Suprapubic skin (tissue), 3 donors: ENCODE measurements at regions not wholly inside any gene's neighbourhood (a gene's known extent, or its start where the extent isn't known, plus 50 kb on each side); places are given as distances from the start of the nearest gene placed in this dataset.
"Not testable (repeated sequence)": the region's sequence is repeated elsewhere in the genome, so short reads cannot be mapped to it uniquely, and the experiment has no call there.

ENCODE experiments used
- EP300 ChIP-seq: sonication (generic); formaldehyde crosslinking; IDR thresholded peaks from one replicate; pipeline ENCODE4 v1.6.1; 2017; ENCODE audit warnings: antibody characterized with exemption
- POLR2A ChIP-seq, 2 donors: fragments of 450-650 bp; IDR thresholded peaks; one replicate each; pipeline ENCODE4 v1.6.1; 2017; ENCODE audit warnings: antibody characterized with exemption in 2 of 2, mild to moderate bottlenecking in 2 of 2, moderate library complexity in 2 of 2
- TF ChIP-seq, protein P1 (sequence below), 2 donors: fragments of 200-600 bp in 1 of 2; fragments of 450-650 bp in 1 of 2; sonication (generic) in 1 of 2; IDR thresholded peaks; one replicate each; pipeline ENCODE4 v1.5.1; 2016 to 2019; ENCODE audit warnings: antibody characterized with exemption in 2 of 2, mild to moderate bottlenecking in 1 of 2, moderate library complexity in 1 of 2

DNA sequence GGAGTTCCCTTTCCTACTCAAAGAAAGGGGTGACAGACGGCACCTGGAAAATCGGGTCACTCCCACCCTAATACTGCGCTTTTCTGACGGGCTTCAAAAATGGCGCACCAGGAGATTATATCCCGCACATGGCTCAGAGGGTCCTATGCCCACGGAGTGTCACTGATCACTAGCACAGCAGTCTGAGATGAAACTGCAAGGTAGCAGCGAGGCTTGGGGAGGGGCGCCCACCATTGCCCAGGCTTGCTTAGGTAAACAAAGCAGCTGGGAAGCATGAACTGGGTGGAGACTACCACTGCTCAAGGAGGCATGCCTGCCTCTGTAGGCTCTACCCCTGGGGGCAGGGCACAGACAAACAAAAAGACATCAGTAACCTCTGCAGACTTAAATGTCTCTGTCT lies 177.4 kb upstream of the TRIM48 start:
- not testable (repeated sequence) for TF ChIP-seq EP300; POLR2A (IDR thresholded peaks at IDR 0.05)
- TF ChIP-seq, protein P1, sequence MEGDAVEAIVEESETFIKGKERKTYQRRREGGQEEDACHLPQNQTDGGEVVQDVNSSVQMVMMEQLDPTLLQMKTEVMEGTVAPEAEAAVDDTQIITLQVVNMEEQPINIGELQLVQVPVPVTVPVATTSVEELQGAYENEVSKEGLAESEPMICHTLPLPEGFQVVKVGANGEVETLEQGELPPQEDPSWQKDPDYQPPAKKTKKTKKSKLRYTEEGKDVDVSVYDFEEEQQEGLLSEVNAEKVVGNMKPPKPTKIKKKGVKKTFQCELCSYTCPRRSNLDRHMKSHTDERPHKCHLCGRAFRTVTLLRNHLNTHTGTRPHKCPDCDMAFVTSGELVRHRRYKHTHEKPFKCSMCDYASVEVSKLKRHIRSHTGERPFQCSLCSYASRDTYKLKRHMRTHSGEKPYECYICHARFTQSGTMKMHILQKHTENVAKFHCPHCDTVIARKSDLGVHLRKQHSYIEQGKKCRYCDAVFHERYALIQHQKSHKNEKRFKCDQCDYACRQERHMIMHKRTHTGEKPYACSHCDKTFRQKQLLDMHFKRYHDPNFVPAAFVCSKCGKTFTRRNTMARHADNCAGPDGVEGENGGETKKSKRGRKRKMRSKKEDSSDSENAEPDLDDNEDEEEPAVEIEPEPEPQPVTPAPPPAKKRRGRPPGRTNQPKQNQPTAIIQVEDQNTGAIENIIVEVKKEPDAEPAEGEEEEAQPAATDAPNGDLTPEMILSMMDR (IDR thresholded peaks at IDR 0.05) = not testable (repeated sequence)
